ENCODE measurements at regions not wholly inside any gene's neighbourhood (a gene's known extent, or its start where the extent isn't known, plus 50 kb on each side); places are given as distances from the start of the nearest gene placed in this dataset.

DNA sequence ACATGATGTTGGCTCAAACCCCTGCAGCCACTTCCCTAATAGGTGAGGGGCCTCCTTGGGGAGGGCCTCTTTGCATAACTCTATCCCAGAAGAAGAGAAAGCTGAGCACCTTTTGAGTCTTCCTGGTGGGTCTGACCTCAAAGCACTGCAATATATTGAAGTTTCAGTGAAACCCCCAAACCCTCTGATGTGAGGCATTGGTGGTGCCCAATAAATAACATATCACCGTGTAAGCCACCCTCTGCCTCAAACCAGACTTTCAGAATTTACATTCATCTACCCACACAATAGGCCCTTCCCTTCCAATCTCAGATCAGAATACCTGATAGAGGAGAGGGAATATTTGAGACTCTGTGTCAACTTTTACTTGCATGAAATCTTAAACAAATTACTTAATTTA, 142.8 kb upstream of the STK17B start:
- DNase-seq (ENCODE audit: low read depth in 4 of 4, low spot score in 2 of 4): no peak

- DNase-seq (ENCODE audit: low read depth in 4 of 4, low spot score in 2 of 4): no peak
These were observed 143.4 kb upstream of the STK17B start for GRCh38 chr2:196314780-196315179.

DNA sequence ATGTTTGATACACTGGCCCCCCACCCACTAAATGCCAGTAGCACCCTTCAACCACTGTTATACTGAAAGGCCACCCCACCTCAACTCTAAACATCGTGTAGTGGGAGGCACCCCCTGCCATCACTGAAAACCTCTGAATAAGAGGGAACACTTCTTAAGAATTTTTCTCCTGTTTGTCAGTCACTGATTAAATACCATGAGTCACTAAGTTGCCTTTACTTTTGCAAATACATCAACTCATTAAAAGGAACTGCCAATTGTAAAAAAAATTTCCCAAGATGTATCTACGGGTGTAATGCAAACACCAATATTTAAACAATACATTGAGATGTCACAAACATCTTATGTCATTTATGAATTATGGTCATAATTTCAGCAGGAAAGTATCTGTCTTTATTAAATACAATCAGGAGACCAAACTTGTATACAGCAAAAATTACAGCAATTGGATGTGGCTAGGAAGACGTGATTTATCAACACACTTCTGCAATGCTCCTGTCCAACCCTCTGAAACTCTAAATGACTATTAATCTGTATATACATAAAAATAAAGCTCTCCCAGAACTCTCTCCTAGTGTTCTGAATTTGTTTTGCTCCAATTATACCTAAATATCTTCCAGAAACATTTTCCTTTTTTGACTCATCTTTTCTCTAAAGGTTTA, 144.1 kb upstream of the STK17B start:
- no peak for DNase-seq (ENCODE audit: low read depth in 4 of 4, low spot score in 2 of 4)

GRCh38 chr2:196316050-196316430, 144.7 kb upstream of the STK17B start:
- no peak for DNase-seq (ENCODE audit: low read depth in 4 of 4, low spot score in 2 of 4)

DNA sequence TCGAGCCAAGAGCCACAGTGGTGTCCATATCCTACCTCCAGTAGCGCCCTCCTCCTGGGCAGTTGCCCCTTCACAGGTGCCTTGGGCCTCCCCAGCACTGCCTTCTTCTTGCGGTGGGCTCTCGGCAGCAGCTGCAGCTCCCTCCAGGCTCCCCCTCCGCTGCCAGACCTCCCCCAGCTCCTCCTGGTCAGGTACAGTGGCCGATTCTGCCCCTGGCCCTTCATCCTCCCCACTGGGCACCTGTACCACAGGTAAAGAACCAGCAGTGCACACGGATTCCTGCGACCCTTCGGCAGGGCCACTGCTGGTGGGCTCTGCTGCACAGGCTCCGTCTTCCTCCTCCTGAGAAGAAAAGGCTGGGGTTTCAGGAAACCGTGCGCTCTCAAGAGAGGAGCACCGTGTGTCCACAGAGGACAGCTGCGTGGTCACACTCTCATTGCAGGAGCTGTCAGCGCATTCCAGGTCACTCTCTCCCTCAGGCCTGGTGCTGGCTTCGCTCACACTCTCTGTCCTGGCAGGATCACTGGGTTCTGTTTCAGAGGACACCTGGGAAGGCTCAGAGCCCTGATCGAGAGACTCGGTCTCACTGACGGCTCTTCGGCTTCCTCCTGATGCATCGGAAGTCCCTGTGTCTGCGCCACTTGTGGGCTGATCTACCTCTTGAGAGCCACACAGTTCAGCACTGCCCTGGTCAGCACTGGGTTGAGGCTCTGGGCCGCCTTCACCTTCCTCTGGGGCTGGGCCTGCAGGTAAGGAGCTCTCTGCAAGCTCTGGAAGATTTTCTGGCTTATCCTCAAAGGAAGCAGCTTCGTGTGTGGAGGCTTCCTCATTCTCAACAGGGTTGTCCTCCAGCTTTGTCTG, 147.4 kb upstream of the STK17B start:
- DNase-seq (ENCODE audit: low read depth in 4 of 4, low spot score in 2 of 4): no peak

DNA sequence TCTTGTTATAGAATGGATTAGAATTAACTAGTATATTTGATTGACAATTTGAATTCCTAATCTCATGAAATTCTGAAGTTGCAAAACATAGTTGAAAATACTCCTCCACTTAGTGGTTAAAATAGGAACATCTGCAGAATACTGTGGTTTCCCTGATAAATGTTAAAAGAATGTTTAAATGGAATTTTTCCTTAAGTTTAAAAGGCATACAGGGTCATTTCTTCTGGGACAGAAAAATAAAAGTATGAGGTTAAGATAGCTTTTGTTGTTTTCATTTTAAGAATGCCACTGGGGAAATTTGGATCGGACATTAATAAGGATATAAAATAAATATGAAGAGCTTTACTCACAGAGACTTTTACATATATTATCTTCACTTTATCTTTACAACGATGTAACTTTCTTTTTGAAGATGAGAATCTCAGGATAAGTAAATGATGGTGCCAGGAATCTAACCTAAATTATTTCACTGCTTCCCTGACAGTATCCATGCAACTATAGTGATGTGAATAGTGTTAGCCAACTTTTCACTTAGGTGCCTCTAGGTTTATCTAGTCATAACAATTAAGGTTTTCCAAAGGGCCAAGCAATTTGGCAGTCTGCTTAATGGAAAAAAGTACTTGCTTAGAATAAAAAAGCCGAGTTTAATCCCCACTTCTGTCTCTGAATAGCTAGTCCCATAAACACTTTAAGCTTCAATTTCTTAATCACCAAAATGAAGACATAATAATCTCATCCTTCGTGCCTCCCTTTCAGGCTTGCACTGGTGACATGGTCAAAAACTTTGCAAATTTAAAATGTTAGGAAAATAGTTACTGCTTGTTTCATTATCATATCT, 151.8 kb upstream of the STK17B start:
- no peak for DNase-seq (ENCODE audit: low read depth in 4 of 4, low spot score in 2 of 4)

DNA sequence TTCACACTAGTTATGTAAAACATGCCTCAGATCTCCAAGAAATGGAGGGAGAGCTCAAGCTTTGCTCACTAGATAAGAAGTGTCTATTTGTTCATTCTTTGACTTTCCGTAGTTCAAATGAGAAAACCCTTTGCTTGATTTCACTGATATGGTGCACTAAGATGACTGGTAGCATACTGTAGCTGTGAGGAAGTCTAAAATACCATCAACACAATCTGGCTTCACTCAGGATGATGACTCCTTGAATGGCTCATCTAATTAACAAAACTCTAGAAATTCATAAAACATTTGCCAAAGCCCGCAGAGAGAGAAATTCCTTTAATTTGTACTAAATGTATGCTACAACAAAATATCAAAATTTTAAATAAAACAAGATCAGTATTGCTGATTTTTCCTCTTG, 152.8 kb upstream of the STK17B start:
- no peak for DNase-seq (ENCODE audit: low read depth in 4 of 4, low spot score in 2 of 4)

GRCh38 chr2:196328088-196328680, 156.8 kb upstream of the STK17B start:
- no peak for DNase-seq (ENCODE audit: low read depth in 4 of 4, low spot score in 2 of 4)

DNA sequence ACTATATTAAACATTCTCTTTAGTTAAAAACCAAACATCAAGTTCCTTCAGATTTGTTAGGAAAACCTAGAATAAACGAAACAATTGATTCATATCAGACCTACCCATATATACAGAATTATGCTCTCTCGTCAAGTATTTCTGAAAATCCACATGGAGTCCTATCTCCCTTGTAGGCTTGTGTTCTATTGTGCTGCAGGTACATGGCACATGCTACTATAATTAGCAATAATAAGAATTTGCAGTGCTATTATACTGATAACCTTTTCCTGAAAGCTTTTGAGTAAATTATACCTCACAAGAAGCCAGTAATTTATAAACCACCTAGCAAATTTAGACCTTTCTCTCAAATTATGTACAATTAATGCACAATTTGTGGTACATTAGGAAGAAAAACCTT, 158.6 kb upstream of the STK17B start:
- no peak for DNase-seq (ENCODE audit: low read depth in 4 of 4, low spot score in 2 of 4)

- no peak for DNase-seq (ENCODE audit: low read depth in 4 of 4, low spot score in 2 of 4)
These were observed 159.3 kb upstream of the STK17B start for GRCh38 chr2:196330645-196331044.

GRCh38 chr2:196331143-196331542, 159.8 kb upstream of the STK17B start:
- DNase-seq (ENCODE audit: low read depth in 4 of 4, low spot score in 2 of 4): no peak

DNA sequence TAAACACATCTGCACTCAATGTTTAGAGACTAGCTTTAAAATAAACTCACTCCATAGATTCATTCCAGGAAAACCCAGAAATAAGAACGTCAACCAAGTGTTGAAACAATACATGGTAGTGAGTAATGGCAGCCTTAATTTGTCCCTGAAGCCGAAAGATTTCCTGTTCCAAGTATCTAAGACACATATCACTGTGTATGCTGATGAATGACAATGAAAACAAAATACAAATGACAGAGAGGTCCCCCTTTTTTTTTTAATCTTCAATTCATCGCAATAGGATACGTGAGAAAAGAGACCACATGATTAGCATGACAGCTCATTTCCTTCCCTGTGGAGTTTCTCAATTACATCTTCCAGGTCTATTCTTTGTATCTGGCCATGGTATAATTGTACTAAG, 160.5 kb upstream of the STK17B start:
- DNase-seq (ENCODE audit: low read depth in 4 of 4, low spot score in 2 of 4): no peak

GRCh38 chr2:196333397-196333796, 162.0 kb upstream of the STK17B start:
- no peak for DNase-seq (ENCODE audit: low read depth in 4 of 4, low spot score in 2 of 4)

- no peak for DNase-seq (ENCODE audit: low read depth in 4 of 4, low spot score in 2 of 4)
These were observed 163.3 kb upstream of the STK17B start for GRCh38 chr2:196334710-196335109.

DNA sequence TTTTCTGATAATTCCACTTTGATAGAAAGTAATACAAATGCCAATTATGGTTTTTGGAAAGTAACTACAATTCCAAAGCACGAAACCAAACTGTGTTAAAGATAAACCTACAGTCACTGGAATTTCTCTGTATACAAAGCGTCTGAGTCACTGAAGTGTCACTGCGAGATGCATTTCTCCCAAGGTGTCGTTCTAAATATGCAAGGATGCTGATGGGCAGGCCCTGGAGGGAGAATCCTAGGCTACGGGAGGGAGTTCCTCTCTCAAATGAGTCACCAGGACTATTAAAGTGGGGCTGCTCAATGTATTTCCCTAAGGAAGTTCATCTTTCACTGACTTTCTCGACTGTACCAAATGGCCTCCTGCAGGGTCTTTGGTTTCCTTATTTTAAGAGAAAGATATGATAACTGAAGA, 163.8 kb upstream of the STK17B start:
- no peak for DNase-seq (ENCODE audit: low read depth in 4 of 4, low spot score in 2 of 4)

- DNase-seq (ENCODE audit: low read depth in 4 of 4, low spot score in 2 of 4): no peak
These were observed 164.8 kb upstream of the STK17B start for GRCh38 chr2:196336207-196336606.

DNA sequence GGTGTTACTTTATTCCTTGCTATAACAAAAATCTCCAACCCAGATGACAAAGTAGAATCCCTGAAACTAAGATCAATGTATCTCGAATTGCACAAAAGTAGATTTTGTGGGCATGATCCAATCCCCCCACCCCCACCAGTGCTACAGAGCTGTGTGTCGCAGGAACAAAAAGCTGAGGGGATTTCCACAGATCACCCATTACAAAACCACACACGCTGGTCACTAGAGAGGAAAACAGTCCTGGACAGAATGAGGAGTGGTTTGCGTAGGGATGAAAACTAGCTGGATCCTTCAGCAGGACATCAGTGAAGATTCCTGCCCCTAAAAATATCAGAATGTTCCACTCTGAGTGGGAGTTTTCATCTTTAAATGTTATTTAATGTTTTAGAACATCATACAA, 165.3 kb upstream of the STK17B start:
- no peak for DNase-seq (ENCODE audit: low read depth in 4 of 4, low spot score in 2 of 4)

DNA sequence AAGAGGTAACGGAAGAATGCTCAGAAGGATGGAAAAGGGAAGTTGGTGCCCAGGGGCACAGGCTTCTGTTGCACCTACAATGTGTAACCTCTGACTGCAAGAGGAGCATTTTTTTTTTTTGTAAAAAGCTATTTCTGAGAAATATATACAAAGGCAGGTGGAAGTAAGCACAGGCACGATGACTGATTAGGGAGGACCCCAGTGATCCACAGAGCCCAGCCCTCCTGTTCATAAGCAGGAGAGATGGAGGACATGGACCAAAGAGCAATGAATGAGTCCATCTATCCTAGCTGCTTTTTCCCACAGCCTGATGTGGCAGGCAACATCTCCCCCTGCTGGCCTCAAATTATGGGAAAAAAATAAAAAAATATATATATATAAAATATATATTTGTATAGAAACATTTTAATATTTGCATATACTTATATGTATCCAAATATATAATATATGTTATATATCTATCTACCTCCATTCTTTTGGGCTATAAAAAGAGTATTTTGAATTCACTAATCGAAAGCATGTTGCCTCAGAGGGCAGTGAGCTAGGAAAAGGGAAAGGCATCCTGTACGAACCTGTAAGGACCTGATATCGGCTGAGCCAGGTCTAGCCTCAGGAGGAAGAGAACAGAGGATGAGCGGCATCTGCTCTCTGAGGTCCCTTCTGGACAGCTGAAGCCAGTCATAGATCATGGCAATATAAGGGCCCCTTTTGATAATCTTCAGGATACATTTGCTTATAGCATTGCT, 166.0 kb upstream of the STK17B start:
- DNase-seq (ENCODE audit: low read depth in 4 of 4, low spot score in 2 of 4): no peak

DNA sequence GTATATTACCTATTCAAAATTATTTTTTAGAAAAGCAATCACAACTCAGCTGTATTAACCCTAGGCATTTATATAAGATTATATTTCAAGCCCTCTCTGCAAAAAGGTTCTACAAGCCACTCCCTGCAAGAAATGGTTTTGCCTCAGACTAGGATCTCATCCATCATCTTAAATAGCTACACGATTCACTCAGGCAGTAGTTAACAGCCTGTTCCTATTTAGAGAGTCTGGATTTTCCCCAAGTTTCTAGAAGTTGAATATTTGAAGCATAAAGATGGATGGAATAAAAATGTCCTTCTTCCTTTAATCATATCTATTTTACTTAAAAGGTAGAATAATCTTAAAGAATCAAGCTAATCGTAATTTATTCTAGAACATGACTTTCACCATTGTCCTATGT, 167.1 kb upstream of the STK17B start:
- no peak for DNase-seq (ENCODE audit: low read depth in 4 of 4, low spot score in 2 of 4)

DNA sequence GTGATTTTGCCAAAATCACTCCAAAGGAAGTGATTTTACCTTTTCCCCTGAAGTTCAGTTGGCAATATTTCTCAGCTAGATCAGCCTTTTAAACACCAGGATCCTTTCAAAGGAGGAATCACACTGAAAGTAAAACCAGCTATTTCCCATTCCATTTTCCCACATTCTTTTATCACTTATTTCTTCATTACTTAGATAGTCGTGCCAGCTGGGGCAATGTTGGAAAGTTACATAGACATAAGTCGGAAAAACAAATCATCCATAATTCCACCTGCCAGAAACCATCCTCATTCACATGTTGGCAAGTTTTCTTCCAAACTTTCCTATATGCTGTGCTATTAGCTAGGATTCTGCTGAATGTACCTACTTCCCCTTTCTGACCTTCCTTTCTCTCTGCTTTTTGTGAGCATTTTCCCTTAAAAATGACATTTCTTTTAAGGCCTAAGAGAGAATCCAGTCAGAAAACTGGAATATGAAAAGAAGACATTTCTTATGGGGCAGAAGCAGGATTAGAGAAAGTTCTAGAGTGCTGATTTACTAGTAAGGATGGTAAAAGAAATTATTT, 170.0 kb upstream of the STK17B start:
- no peak for DNase-seq (ENCODE audit: low read depth in 4 of 4, low spot score in 2 of 4)
